SU-DHL-6 (cell line): ENCODE measurements at regions not wholly inside any gene's neighbourhood (a gene's known extent, or its start where the extent isn't known, plus 50 kb on each side); places are given as distances from the start of the nearest gene placed in this dataset.

Source experiments
- EZH2phosphoT487 ChIP-seq: fragments of 200-600 bp; sonication (generic), shearing (Covaris generic); conservative IDR thresholded peaks from 2 replicates; pipeline ENCODE4 v1.6.1; 2018; ENCODE audit warnings: mild to moderate bottlenecking, antibody characterized with exemption, low read length, moderate library complexity, mixed read lengths
- TF ChIP-seq, protein P1 (sequence below): fragments of 200-600 bp; sonication (generic); IDR thresholded peaks from one replicate; pipeline ENCODE4 v1.5.1; 2017; ENCODE audit warnings: antibody characterized with exemption, mild to moderate bottlenecking, low read length, moderate library complexity; ENCODE audit not compliant: insufficient read depth, poor library complexity, severe bottlenecking

DNA sequence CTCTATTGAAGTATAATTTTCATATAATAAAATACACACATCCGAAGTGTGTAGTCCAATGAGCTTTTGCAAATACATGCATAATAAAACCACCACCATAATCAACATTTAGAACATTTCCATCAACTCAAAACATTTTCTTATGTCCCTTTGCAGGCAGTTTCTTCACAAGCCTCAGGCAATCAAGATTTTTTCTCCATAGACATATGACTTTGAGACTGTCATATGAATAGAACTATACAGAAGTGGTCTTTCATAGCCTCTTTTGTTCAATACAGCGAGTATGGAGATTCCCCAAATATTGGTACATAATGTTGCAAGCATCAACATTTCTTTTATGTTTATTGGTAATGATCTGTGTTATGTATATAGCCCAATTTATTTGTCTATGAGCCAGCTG is 983.2 kb downstream of the CDH11 start:
- TF ChIP-seq, protein P1, sequence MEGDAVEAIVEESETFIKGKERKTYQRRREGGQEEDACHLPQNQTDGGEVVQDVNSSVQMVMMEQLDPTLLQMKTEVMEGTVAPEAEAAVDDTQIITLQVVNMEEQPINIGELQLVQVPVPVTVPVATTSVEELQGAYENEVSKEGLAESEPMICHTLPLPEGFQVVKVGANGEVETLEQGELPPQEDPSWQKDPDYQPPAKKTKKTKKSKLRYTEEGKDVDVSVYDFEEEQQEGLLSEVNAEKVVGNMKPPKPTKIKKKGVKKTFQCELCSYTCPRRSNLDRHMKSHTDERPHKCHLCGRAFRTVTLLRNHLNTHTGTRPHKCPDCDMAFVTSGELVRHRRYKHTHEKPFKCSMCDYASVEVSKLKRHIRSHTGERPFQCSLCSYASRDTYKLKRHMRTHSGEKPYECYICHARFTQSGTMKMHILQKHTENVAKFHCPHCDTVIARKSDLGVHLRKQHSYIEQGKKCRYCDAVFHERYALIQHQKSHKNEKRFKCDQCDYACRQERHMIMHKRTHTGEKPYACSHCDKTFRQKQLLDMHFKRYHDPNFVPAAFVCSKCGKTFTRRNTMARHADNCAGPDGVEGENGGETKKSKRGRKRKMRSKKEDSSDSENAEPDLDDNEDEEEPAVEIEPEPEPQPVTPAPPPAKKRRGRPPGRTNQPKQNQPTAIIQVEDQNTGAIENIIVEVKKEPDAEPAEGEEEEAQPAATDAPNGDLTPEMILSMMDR: no peak
- no peak for TF ChIP-seq EZH2phosphoT487
